ENCODE measurements at regions not wholly inside any gene's neighbourhood (a gene's known extent, or its start where the extent isn't known, plus 50 kb on each side); places are given as distances from the start of the nearest gene placed in this dataset.

DNA sequence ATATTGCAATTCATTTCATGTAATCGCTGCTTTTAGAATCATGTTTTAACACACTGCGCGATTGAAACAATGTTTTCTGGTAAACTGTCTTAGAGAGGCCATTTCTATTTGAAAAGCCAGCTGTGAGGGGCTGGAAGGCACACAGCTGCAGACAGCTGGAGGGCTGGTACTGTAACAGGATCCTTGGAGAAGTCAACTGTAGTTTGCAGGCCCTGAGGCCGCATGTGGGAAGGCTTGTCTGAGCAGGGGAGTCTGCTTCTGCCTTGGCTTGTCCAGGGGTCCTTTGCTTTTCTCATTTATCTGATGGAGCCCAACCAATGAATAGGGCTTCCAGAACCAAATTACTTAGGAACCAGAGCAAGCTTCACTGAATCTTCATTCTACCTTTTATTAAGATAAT lies 313.5 kb downstream of the BLID start:
- no peaks in the 10 kb centered on the region for H3K36me3 Mint-ChIP-seq (ENCODE audit: low read depth, unreplicated experiment)
- H3K27ac Mint-ChIP-seq (ENCODE audit: unreplicated experiment): no peak overlapping the region
- no peak for DNase-seq (ENCODE audit: low spot score)
- no peaks in the 10 kb centered on the region for H3K27me3 Mint-ChIP-seq (ENCODE audit: unreplicated experiment)
- peaks cover 22% of the 10 kb centered on the region for H3K4me1 Mint-ChIP-seq (ENCODE audit: unreplicated experiment)
- peaks cover 3% of the 10 kb centered on the region for H3K9me3 Mint-ChIP-seq (ENCODE audit: unreplicated experiment)
- TF ChIP-seq, protein P1, sequence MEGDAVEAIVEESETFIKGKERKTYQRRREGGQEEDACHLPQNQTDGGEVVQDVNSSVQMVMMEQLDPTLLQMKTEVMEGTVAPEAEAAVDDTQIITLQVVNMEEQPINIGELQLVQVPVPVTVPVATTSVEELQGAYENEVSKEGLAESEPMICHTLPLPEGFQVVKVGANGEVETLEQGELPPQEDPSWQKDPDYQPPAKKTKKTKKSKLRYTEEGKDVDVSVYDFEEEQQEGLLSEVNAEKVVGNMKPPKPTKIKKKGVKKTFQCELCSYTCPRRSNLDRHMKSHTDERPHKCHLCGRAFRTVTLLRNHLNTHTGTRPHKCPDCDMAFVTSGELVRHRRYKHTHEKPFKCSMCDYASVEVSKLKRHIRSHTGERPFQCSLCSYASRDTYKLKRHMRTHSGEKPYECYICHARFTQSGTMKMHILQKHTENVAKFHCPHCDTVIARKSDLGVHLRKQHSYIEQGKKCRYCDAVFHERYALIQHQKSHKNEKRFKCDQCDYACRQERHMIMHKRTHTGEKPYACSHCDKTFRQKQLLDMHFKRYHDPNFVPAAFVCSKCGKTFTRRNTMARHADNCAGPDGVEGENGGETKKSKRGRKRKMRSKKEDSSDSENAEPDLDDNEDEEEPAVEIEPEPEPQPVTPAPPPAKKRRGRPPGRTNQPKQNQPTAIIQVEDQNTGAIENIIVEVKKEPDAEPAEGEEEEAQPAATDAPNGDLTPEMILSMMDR (IDR thresholded peaks at IDR 0.05; ENCODE audit: unreplicated experiment): no peak
- no peak overlapping the region for H3K4me3 Mint-ChIP-seq (ENCODE audit: unreplicated experiment)

DNA sequence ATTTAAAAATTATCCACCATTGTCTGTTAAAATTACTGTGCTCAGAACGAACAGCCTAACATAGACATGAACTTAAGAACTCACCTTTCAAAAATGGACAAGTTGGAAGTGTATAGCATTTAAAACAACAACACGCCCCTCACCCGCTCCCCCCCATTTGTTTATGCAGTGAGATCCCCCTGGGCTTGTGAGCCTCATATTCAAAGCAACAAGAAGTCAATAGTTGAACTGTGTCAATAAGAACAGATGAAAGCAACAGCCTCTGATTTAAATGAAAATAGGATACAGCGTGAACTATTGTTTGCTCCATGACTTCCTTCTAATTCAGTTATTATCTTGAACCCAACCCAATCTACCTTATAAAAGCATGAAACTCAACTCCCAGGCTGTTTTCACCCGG lies 314.2 kb downstream of the BLID start:
- H3K9me3 Mint-ChIP-seq (ENCODE audit: unreplicated experiment): peaks cover 3% of the 10 kb centered on the region
- no peaks in the 10 kb centered on the region for H3K36me3 Mint-ChIP-seq (ENCODE audit: low read depth, unreplicated experiment)
- peaks cover 22% of the 10 kb centered on the region for H3K4me1 Mint-ChIP-seq (ENCODE audit: unreplicated experiment)
- DNase-seq (ENCODE audit: low spot score): no peak
- H3K27ac Mint-ChIP-seq (ENCODE audit: unreplicated experiment): peak overlapping the region; percentile 5
- no peaks in the 10 kb centered on the region for H3K27me3 Mint-ChIP-seq (ENCODE audit: unreplicated experiment)
- H3K4me3 Mint-ChIP-seq (ENCODE audit: unreplicated experiment): no peak overlapping the region
- TF ChIP-seq, protein P1 (IDR thresholded peaks at IDR 0.05; ENCODE audit: unreplicated experiment): no peak

DNA sequence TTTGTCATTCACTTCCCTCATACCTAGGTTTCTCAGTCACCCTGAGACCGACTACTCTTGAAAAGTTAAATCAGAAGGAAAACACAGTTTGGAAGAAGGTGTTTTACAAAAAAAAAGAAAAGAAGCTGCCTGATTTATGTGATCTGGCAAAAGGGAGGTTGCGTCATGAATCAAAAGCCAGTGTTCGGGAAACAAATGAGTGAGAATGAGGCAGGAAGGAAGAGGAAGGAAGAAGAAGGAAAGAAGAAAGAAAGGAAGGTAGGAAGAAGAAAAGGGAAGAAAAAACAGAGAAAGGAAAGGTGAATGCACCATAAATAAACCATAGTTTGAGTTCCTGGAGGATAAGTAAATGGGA lies 314.6 kb downstream of the BLID start:
- Mint-ChIP-seq H3K4me3 (ENCODE audit: unreplicated experiment) (no peak overlapping the region), H3K36me3 (ENCODE audit: low read depth, unreplicated experiment) (no peaks in the 10 kb centered on the region), H3K27me3 (ENCODE audit: unreplicated experiment) (no peaks in the 10 kb centered on the region), H3K27ac (ENCODE audit: unreplicated experiment) (peak overlapping the region; percentile 82), H3K9me3 (ENCODE audit: unreplicated experiment) (peaks cover 3% of the 10 kb centered on the region), H3K4me1 (ENCODE audit: unreplicated experiment) (peaks cover 22% of the 10 kb centered on the region)
- TF ChIP-seq, protein P1 (IDR thresholded peaks at IDR 0.05; ENCODE audit: unreplicated experiment): no peak
- no peak for DNase-seq (ENCODE audit: low spot score)

DNA sequence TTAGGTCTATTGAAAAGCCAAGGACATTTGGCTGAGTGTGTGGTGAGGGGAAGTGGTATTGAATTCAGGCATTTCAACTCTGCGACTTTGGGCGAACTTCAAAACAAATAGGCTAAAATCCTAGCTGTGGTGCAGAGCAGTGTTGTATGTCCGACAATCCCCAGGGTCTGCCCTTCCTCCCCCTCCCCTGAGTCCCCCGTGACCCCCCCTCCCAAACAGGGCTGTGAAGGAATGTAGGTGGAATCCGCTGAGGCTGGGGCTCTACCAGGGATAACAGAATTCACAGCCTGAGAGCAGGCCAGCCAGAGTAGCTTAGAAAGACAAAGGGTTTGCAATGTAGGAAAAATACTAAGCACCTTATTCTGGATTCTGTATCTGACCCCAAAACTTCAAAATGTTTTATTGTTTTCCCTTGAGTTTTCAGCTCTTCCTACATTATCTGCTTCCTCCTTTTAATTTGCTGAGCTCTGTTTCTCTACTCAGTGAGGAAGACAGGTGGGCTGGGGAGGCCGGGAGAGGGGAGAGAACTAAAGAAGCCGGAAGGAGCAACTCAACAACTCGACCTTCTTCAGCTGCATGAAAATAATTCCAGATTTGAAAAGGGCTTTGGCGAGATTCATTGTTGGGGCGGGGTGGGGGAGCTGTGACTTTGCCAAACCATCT lies 315.2 kb downstream of the BLID start:
- TF ChIP-seq, protein P1 (IDR thresholded peaks at IDR 0.05; ENCODE audit: unreplicated experiment): no peak
- peak overlapping the region; percentile 82 for H3K27ac Mint-ChIP-seq (ENCODE audit: unreplicated experiment)
- no peaks in the 10 kb centered on the region for H3K27me3 Mint-ChIP-seq (ENCODE audit: unreplicated experiment)
- peaks cover 22% of the 10 kb centered on the region for H3K4me1 Mint-ChIP-seq (ENCODE audit: unreplicated experiment)
- H3K9me3 Mint-ChIP-seq (ENCODE audit: unreplicated experiment): peaks cover 3% of the 10 kb centered on the region
- H3K36me3 Mint-ChIP-seq (ENCODE audit: low read depth, unreplicated experiment): no peaks in the 10 kb centered on the region
- DNase-seq (ENCODE audit: low spot score): peak; percentile 35
- H3K4me3 Mint-ChIP-seq (ENCODE audit: unreplicated experiment): no peak overlapping the region

DNA sequence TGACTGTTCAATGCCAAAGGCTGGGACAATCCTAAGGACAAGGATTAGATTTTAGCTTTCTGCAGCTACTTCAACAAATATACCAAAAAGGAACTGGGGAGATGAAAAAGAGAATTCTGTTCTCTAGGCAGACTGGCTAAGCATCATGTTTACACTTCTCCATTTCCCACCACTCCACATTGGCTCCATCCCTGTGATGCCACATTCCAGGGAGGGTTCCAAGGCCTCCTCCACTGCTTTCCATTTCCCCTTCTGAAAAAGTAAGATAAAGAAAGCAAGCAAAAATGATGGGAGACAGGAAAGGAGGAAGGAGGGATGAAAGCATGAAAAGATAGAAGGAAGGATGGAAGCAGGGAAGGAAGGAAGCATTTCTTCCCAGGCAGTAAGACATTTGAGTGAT lies 315.8 kb downstream of the BLID start:
- Mint-ChIP-seq H3K4me3 (ENCODE audit: unreplicated experiment) (no peak overlapping the region), H3K4me1 (ENCODE audit: unreplicated experiment) (peaks cover 22% of the 10 kb centered on the region), H3K9me3 (ENCODE audit: unreplicated experiment) (peaks cover 3% of the 10 kb centered on the region), H3K36me3 (ENCODE audit: low read depth, unreplicated experiment) (no peaks in the 10 kb centered on the region), H3K27me3 (ENCODE audit: unreplicated experiment) (no peaks in the 10 kb centered on the region), H3K27ac (ENCODE audit: unreplicated experiment) (peak overlapping the region; percentile 74)
- no peak for DNase-seq (ENCODE audit: low spot score)
- TF ChIP-seq, protein P1 (IDR thresholded peaks at IDR 0.05; ENCODE audit: unreplicated experiment): no peak
